Neural cell (in vitro differentiated cells): ENCODE measurements at regions not wholly inside any gene's neighbourhood (a gene's known extent, or its start where the extent isn't known, plus 50 kb on each side); places are given as distances from the start of the nearest gene placed in this dataset.

Source experiments
- H2AFZ ChIP-seq: fragments of 200-600, 300-800 bp; sonication (generic), shearing (Covaris generic); 2 replicates; pipeline ENCODE4 v1.6.0; 2014; ENCODE audit warnings: low read depth, mild to moderate bottlenecking, antibody characterized with exemption, low read length, moderate library complexity
- H3F3A ChIP-seq: fragments of 200-600 bp; shearing (Covaris generic); 2 replicates; pipeline ENCODE4 v1.6.1; 2016; ENCODE audit warnings: mild to moderate bottlenecking, moderate library complexity, mixed read lengths, antibody characterized with exemption, low read length; ENCODE audit not compliant: insufficient read depth, poor library complexity, severe bottlenecking
- H3K27ac ChIP-seq: fragments of 200-600, 300-800 bp; sonication (generic), shearing (Covaris generic); 2 replicates; pipeline ENCODE4 v1.5.1; 2014; ENCODE audit warnings: mild to moderate bottlenecking, low read length, moderate library complexity
- H3K27me3 ChIP-seq: fragments of 300-800, 200-600 bp; sonication (generic), shearing (Covaris generic); 2 replicates; pipeline ENCODE4 v1.6.0; 2014; ENCODE audit warnings: mild to moderate bottlenecking, low read depth, low read length, moderate library complexity; ENCODE audit not compliant: insufficient read depth
- H3K36me3 ChIP-seq: fragments of 300-800, 200-600 bp; sonication (generic), shearing (Covaris generic); 2 replicates; pipeline ENCODE4 v1.5.1; 2014; ENCODE audit warnings: mild to moderate bottlenecking, antibody characterized with exemption, low read length, moderate library complexity; ENCODE audit not compliant: insufficient read depth
- H3K4me2 ChIP-seq: fragments of 300-800, 200-600 bp; sonication (generic), shearing (Covaris generic); 2 replicates; pipeline ENCODE4 v1.6.0; 2014; ENCODE audit warnings: mild to moderate bottlenecking, low read length
- H3K4me3 ChIP-seq: fragments of 300-800, 200-600 bp; sonication (generic), shearing (Covaris generic); 2 replicates; pipeline ENCODE4 v1.5.1; 2014; ENCODE audit warnings: mild to moderate bottlenecking, low read length, moderate library complexity
- H3K79me2 ChIP-seq: fragments of 200-600 bp; shearing (Covaris generic); replicated peaks from 2 replicates; pipeline ENCODE4 v1.6.0; 2014; ENCODE audit warnings: mild to moderate bottlenecking, low read length, moderate library complexity; ENCODE audit not compliant: insufficient read depth
- H3K9ac ChIP-seq: fragments of 300-800, 200-600 bp; sonication (generic), shearing (Covaris generic); 2 replicates; pipeline ENCODE4 v1.6.1; 2016; ENCODE audit warnings: mild to moderate bottlenecking, low read length, mixed read lengths
- H3K9me2 ChIP-seq: fragments of 200-600 bp; shearing (Covaris generic); 2 replicates; pipeline ENCODE4 v1.6.1; 2016; ENCODE audit warnings: mild to moderate bottlenecking, low read length, mixed read lengths; ENCODE audit not compliant: insufficient read depth
- H3K9me3 ChIP-seq: fragments of 200-600, 300-800 bp; sonication (generic), shearing (Covaris generic); 2 replicates; pipeline ENCODE4 v1.6.1; 2016; ENCODE audit warnings: mild to moderate bottlenecking, mixed run types, low read length, moderate library complexity, mixed read lengths
- H4K20me1 ChIP-seq: fragments of 200-600 bp; shearing (Covaris generic); 2 replicates; pipeline ENCODE4 v1.6.1; 2016; ENCODE audit warnings: mild to moderate bottlenecking, mixed run types; ENCODE audit not compliant: insufficient read depth
- CTCF ChIP-seq: fragments of 450-650 bp; IDR thresholded peaks from 2 replicates; pipeline ENCODE4 v1.5.1; 2014; ENCODE audit warnings: antibody characterized with exemption, mild to moderate bottlenecking, moderate library complexity; ENCODE audit not compliant: poor library complexity, severe bottlenecking
- EP300 ChIP-seq: fragments of 450-650 bp; conservative IDR thresholded peaks from 2 replicates; pipeline ENCODE4 v1.6.1; 2014; ENCODE audit warnings: antibody characterized with exemption, mild to moderate bottlenecking, moderate library complexity; ENCODE audit not compliant: poor library complexity, severe bottlenecking
- EZH2 ChIP-seq: fragments of 200-600, 300-800 bp; shearing (Covaris generic), sonication (generic); IDR thresholded peaks from 2 replicates; pipeline ENCODE4 v1.6.1; 2014; ENCODE audit warnings: antibody characterized with exemption, low read length, borderline replicate concordance, mild to moderate bottlenecking; ENCODE audit not compliant: insufficient read depth, poor library complexity, severe bottlenecking
- MXI1 ChIP-seq: fragments of 450-650 bp; conservative IDR thresholded peaks from 2 replicates; pipeline ENCODE4 v1.6.1; 2014; ENCODE audit warnings: antibody characterized with exemption, mild to moderate bottlenecking; ENCODE audit not compliant: poor library complexity, severe bottlenecking
- POLR2AphosphoS5 ChIP-seq: IDR thresholded peaks from 2 replicates; pipeline ENCODE4 v1.6.1; 2012
- RAD21 ChIP-seq: fragments of 450-650 bp; conservative IDR thresholded peaks from 2 replicates; pipeline ENCODE4 v1.6.1; 2014; ENCODE audit warnings: antibody characterized with exemption, mild to moderate bottlenecking, moderate library complexity
- REST ChIP-seq: IDR thresholded peaks from 2 replicates; pipeline ENCODE4 v1.6.1; 2012; ENCODE audit warnings: borderline replicate concordance
- SMC3 ChIP-seq: fragments of 450-650 bp; conservative IDR thresholded peaks from 2 replicates; pipeline ENCODE4 v1.6.1; 2014; ENCODE audit warnings: antibody characterized with exemption, mild to moderate bottlenecking, moderate library complexity; ENCODE audit not compliant: poor library complexity
- TAF1 ChIP-seq: IDR thresholded peaks from 2 replicates; pipeline ENCODE4 v1.6.1; 2012; ENCODE audit warnings: low read depth

GRCh38 chr2:12841021-12841420 is 124.3 kb downstream of the TRIB2 start:
- no peaks in the 10 kb centered on the region for H3F3A ChIP-seq
- no peaks in the 10 kb centered on the region for H3K27me3 ChIP-seq
- H3K79me2 ChIP-seq, result no peaks in the 10 kb centered on the region
- no peak overlapping the region for H3K27ac ChIP-seq
- H4K20me1 ChIP-seq, result no peaks in the 10 kb centered on the region
- no peaks in the 10 kb centered on the region for H3K9me3 ChIP-seq
- no peaks in the 10 kb centered on the region for H3K36me3 ChIP-seq
- no peak overlapping the region for H3K4me3 ChIP-seq
- TF ChIP-seq TAF1 (no peak), CTCF (no peak), EZH2 (no peak), SMC3 (no peak), REST (no peak), MXI1 (no peak), RAD21 (no peak), POLR2AphosphoS5 (no peak), EP300 (no peak)
- H3K9me2 ChIP-seq, result no peaks in the 10 kb centered on the region
- no peak overlapping the region for H3K9ac ChIP-seq
- H3K4me2 ChIP-seq, result no peak overlapping the region
- no peak overlapping the region for H2AFZ ChIP-seq

GRCh38 chr2:12842917-12843316 is 126.2 kb downstream of the TRIB2 start:
- TF ChIP-seq EP300 (no peak), TAF1 (no peak), RAD21 (no peak), EZH2 (no peak), SMC3 (no peak), CTCF (no peak), POLR2AphosphoS5 (no peak), REST (no peak), MXI1 (no peak)
- Histone ChIP-seq H3F3A (no peaks in the 10 kb centered on the region), H3K9me3 (no peaks in the 10 kb centered on the region), H2AFZ (no peak overlapping the region), H3K27ac (no peak overlapping the region), H3K79me2 (no peaks in the 10 kb centered on the region), H3K4me3 (no peak overlapping the region), H4K20me1 (no peaks in the 10 kb centered on the region), H3K4me2 (no peak overlapping the region), H3K36me3 (no peaks in the 10 kb centered on the region), H3K9ac (no peak overlapping the region), H3K27me3 (no peaks in the 10 kb centered on the region), H3K9me2 (no peaks in the 10 kb centered on the region)
